HG02884 (cell line): ENCODE measurements at regions not wholly inside any gene's neighbourhood (a gene's known extent, or its start where the extent isn't known, plus 50 kb on each side); places are given as distances from the start of the nearest gene placed in this dataset.
"Not testable (repeated sequence)": the region's sequence is repeated elsewhere in the genome, so short reads cannot be mapped to it uniquely, and the experiment has no call there.

ENCODE experiments used
- ATAC-seq: cut with Tn5 transposase; IDR thresholded peaks from one replicate; pipeline ENCODE4 v1.9.1; 2021; ENCODE audit warnings: mild to moderate bottlenecking, moderate library complexity; ENCODE audit not compliant: unreplicated experiment

- ATAC-seq, result no peak
Observed at GRCh38 chr6:81909981-81910900, 157.8 kb upstream of the TENT5A start.

GRCh38 chr6:81909162-81909561 is 156.7 kb upstream of the TENT5A start:
- no peak for ATAC-seq

GRCh38 chr6:81906709-81907204 is 154.3 kb upstream of the TENT5A start:
- no peak for ATAC-seq

DNA sequence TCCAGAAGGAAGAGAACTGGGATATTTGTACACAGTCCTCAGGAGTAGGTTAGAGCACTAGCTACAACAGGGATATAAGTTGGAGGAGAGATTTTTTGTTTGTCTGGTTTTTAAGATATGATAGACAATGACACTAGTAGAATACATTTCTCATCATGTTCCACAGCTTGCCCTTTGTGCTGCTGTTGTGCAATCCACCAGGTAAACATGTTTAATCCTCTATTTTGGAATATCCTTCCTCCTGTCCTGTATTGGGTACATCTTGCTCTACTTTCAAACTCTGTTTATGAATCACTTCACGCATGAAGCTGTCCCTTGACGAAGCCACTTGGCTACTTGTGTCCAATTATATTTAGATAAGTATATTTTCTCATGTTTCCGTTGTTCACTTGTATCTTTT is 153.6 kb upstream of the TENT5A start:
- no peak for ATAC-seq

GRCh38 chr6:81901551-81901966 is 149.1 kb upstream of the TENT5A start:
- no peak for ATAC-seq

DNA sequence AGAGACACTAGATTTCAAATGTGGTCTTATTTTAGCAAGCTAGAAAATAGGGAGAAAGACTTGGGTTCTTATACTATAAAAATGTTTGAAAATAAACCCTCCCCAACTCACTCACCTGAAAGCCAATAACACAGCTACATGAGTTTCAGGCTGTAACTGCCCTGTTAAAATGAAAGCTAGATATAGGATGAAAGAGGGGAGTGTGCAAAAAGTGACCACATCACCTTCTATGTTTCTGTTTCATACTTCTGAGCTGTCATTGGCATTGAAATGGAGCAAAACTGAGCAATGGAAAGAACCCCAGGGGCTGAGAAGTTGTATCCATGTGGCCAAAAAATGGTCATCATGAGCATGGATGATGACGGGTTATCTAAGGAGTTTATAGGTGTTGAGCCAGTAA is 148.1 kb upstream of the TENT5A start:
- ATAC-seq, result peak; percentile 65

DNA sequence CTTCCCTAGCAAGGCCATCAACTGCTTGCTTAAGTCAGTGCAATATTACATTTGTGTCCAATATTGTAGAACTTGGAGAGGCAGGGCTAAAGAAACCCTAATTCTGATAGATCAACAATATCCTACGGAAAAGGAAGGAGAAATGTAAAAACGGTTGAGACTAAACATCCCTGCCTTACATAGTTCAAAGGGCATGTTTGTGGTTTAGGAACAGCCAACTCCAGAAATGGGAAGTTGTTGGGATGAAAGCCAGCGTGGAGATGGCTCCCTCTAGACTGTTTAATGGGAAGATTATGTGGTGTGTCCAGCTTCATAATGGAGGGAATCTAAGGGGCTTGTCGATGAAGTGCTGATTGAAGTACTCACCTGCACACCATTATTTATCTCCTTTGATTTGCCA is 145.3 kb upstream of the TENT5A start:
- ATAC-seq, result no peak

- no peak for ATAC-seq
Observed at GRCh38 chr6:81896525-81897503, 144.3 kb upstream of the TENT5A start.

DNA sequence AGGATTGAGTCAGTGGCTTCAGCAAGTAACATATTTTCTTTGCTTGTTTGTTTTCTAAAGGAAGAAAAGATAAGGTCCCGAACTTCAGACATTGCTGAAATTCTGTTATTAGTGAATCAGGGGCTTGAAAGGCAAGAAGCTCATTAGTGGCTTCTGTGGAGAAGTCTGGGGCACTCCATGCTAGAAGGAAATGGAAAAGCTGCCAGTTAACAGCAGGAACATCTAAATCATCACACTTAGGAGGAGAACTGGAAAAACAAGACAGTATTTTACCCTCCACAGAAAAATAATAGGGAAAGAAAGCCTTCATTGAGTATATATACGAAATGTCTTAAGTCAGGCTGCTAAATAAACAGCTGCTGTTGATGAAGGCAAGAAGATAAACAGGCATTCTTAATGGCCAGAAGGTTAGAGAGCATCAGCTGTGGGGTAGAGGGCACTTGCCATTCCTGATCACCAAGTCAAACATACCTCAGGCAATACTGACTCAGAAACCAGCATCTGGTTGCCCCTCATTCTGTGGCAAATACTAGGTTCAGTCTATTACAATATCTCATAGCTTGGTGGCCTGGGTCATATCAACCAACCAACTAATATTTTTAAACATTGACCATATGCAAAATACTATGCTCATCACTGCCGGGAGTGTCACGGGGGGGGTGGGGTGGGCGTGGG is 143.2 kb upstream of the TENT5A start:
- ATAC-seq, result no peak

- ATAC-seq, result no peak
Observed at GRCh38 chr6:81894788-81895271, 142.3 kb upstream of the TENT5A start.

GRCh38 chr6:81894306-81894705 is 141.8 kb upstream of the TENT5A start:
- ATAC-seq, result no peak

DNA sequence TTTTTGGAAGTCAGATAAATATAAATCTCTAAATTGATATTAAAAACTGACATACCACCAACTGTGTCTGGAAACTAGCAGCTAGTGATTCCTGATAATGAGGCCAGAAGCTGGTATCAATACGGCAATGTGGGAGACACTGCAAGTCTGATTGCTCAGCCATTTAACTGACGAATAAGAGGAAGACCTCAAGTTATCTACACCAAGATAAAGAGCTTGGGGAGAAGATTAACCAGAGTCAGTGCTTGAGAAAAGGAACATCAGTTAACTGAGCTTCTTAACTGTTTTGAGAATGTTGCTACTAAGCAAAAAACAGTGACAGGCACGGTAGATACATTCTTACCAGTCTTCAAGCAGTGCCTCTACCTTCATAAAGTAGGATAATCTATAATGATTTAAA is 140.4 kb upstream of the TENT5A start:
- no peak for ATAC-seq

GRCh38 chr6:81891874-81892273 is 139.4 kb upstream of the TENT5A start:
- ATAC-seq, result no peak

DNA sequence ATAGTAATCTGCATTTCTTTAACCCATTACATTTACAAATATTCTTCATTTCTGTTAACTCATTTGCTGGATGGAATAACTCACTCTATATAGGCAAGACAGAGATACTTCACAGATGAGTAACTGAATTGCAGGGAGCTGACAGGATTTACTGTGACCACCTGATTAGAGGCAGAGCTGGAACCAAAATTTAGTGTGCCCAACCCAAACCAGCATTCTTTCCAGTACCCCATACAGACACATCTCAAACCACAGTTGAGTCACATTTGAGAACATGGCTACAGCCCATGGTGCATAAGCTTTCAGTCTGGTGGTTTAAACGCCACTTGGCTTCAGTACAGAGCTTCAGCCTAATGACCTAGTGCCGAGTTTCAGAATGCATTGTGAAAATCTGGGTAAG is 138.4 kb upstream of the TENT5A start:
- no peak for ATAC-seq

- no peak for ATAC-seq
Observed at GRCh38 chr6:81889377-81890053, 137.0 kb upstream of the TENT5A start.

GRCh38 chr6:81886909-81887308 is 134.4 kb upstream of the TENT5A start:
- not testable (repeated sequence) for ATAC-seq

DNA sequence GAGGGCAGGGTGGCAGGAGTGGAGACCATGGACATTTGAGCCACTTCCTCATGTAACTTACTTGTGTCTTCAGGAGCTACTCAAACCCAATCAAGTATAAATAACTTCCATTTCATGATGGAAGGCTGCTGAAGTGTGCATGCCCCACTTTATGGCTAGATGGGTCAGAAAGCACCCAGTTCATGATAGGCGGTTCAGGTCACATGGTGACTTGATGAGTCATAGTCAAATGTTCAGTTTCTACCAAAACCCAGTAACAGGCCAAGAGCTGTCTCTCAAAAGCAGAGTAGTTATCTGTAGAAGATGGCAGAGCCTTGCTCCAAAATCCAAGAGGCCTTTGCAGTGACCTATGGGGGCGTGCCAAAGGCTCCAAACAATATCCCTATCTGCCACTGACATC is 133.7 kb upstream of the TENT5A start:
- no peak for ATAC-seq

DNA sequence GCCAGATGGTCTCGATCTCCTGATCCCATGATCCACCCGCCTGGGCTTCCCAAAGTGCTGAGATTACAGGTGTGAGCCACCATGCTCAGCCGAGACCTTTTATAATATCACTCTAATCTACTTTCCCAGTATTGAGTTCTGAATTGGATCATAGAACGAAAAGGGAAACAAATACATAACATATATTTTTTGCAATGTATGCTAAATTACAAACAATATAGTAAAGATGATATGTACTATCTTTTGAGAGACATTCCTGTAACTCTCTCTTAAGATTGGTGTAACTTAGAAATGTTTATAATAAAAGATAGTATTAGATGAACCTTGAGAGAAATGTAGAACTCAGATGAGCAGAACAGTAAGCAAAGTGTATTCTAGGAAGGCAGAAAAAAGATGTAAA is 129.2 kb upstream of the TENT5A start:
- no peak for ATAC-seq

- no peak for ATAC-seq
Observed at GRCh38 chr6:81878479-81878878, 126.0 kb upstream of the TENT5A start.

DNA sequence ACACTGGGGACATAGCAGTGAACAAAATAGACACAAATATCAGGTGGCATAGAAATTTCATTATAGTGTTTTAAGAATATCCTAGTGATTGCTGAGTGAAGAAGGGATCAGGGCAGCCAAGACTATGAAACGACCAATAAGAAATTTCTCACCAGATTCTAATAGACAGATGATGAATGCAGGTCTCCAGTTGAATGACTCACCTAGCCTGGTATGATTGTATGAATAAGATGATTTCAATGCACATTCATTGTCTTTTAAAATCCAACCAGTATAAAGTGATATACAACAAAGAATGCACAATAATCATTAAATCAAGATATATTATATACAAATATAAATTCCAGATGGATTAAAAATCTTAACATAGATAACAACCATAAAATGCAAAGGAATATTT is 124.5 kb upstream of the TENT5A start:
- no peak for ATAC-seq
